GM12878 (cell line): ENCODE measurements at regions not wholly inside any gene's neighbourhood (a gene's known extent, or its start where the extent isn't known, plus 50 kb on each side); places are given as distances from the start of the nearest gene placed in this dataset.

Experiments
- ATAC-seq: fragments of 200-7000 bp; cut with Tn5 transposase; 3 replicates; pipeline ENCODE4 v1.9.1; 2020; ENCODE audit warnings: mild to moderate bottlenecking, moderate library complexity
- BruUV-seq: library from RNA; stranded (reverse); fragments of 400-500 nt; replicated peaks from 2 replicates; lab custom pipeline; 2021; lab: Mats Ljungman, UMichigan
- CTCF ChIA-PET: fragments of 300-600 bp; sonication (Branson Sonifier 250); formaldehyde crosslinking; extraction: SDS; loops from one replicate; lab custom pipeline; 2021; ENCODE audit warnings: inconsistent platforms; lab: Yijun Ruan, JAX
- POLR2A ChIA-PET: fragments of 350-600 bp; formaldehyde crosslinking; extraction: SDS; loops from one replicate; lab custom pipeline; 2021; ENCODE audit warnings: inconsistent platforms; lab: Charles Lee
- RAD21 ChIA-PET: fragments of 300-600 bp; sonication (Branson Sonifier 250); formaldehyde crosslinking; loops from one replicate; lab custom pipeline; 2023; ENCODE audit warnings: antibody characterized with exemption; ENCODE audit not compliant: unreplicated experiment; lab: Charles Lee
- SMC1A ChIA-PET: fragments of 300-600 bp; sonication (Branson Sonifier 250); formaldehyde crosslinking; loops from one replicate; lab custom pipeline; 2023; ENCODE audit not compliant: unreplicated experiment, uncharacterized antibody; lab: Charles Lee
- DNase-seq: peaks from one replicate; pipeline ENCODE4 v3.0.0-alpha.2; 2011; ENCODE audit warnings: low read depth, low spot score
- FAIRE-seq: peaks from 3 replicates; lab custom pipeline; 2011; peaks lifted over from hg19 to GRCh38; lab: Jason Lieb, UNC
- H2AFZ ChIP-seq: 2 replicates; pipeline ENCODE4 v1.6.0; 2011; ENCODE audit warnings: low read depth, low read length, control low read depth; ENCODE audit not compliant: control insufficient read depth
- H3K27ac ChIP-seq: 2 replicates; pipeline ENCODE4 v1.5.1; 2011; ENCODE audit warnings: control low read depth; ENCODE audit not compliant: control insufficient read depth, insufficient read depth
- H3K27me3 ChIP-seq, 2 experiments: replicated peaks in 1 of 2; 2 replicates each; pipeline versions ENCODE4 v1.6.0 to v1.6.1; 2011; ENCODE audit warnings: low read length in 1 of 2; ENCODE audit not compliant: control insufficient read depth in 2 of 2, insufficient read depth in 2 of 2
- H3K36me3 ChIP-seq, 2 experiments: 2 replicates each; pipeline ENCODE4 v1.5.1; 2011; ENCODE audit warnings: low read length in 1 of 2; ENCODE audit not compliant: control insufficient read depth in 2 of 2, insufficient read depth in 2 of 2
- H3K4me1 ChIP-seq: 2 replicates; pipeline ENCODE4 v1.6.1; 2011; ENCODE audit warnings: mild to moderate bottlenecking, low read length, moderate library complexity, mixed read lengths; ENCODE audit not compliant: control insufficient read depth, insufficient read depth
- H3K4me2 ChIP-seq: 2 replicates; pipeline ENCODE4 v1.6.0; 2011; ENCODE audit warnings: control low read depth; ENCODE audit not compliant: control insufficient read depth, insufficient read depth
- H3K4me3 ChIP-seq: fragments of 200-600 bp; sonication (generic); 2 replicates; pipeline ENCODE4 v1.5.1; 2016
- H3K79me2 ChIP-seq: 2 replicates; pipeline ENCODE4 v1.6.0; 2011; ENCODE audit warnings: low read length; ENCODE audit not compliant: control insufficient read depth, insufficient read depth
- H3K9ac ChIP-seq: 2 replicates; pipeline ENCODE4 v1.8.0; 2011; ENCODE audit warnings: low read length, control low read depth, mixed read lengths; ENCODE audit not compliant: control insufficient read depth, insufficient read depth
- H3K9me3 ChIP-seq: replicated peaks from 3 replicates; pipeline ENCODE4 v1.5.1; 2011; ENCODE audit warnings: mild to moderate bottlenecking, low read length; ENCODE audit not compliant: control insufficient read depth, insufficient read depth
- H4K20me1 ChIP-seq: 2 replicates; pipeline ENCODE4 v1.6.0; 2011; ENCODE audit not compliant: control insufficient read depth, insufficient read depth
- FOXK2 ChIP-seq: fragments of 450-650 bp; IDR thresholded peaks from 2 replicates; pipeline ENCODE4 v1.6.1; 2017; ENCODE audit warnings: mild to moderate bottlenecking, moderate library complexity
- KLF5 ChIP-seq: fragments of 450-650 bp; IDR thresholded peaks from 2 replicates; pipeline ENCODE4 v1.6.1; 2014; ENCODE audit warnings: mild to moderate bottlenecking; ENCODE audit not compliant: partially characterized antibody
- MEF2B ChIP-seq: fragments of 450-650 bp; IDR thresholded peaks from 2 replicates; pipeline ENCODE4 v1.6.1; 2018; ENCODE audit warnings: mild to moderate bottlenecking, moderate library complexity; ENCODE audit not compliant: partially characterized antibody, poor library complexity, severe bottlenecking
- NFYA ChIP-seq: IDR thresholded peaks from 2 replicates; pipeline ENCODE4 v1.6.1; 2011; ENCODE audit warnings: low read depth, mild to moderate bottlenecking, low read length, improper control_type of control experiment, borderline replicate concordance
- RCOR1 ChIP-seq: conservative IDR thresholded peaks from 2 replicates; pipeline ENCODE4 v1.6.1; 2012; ENCODE audit warnings: low read depth, low read length, improper control_type of control experiment
- WGBS: methylation state at CpG from one replicate; pipeline ENCODE4 v1.1.6; 2016; ENCODE audit warnings: low lambda C conversion rate; ENCODE audit not compliant: insufficient replicate concordance, insufficient coverage; ENCODE audit errors: missing lambda C conversion rate; 5-methylcytosine and 5-hydroxymethylcytosine counted together
- in situ Hi-C: fragments of 300-500 bp; cut with MboI; formaldehyde crosslinking; loops from 9 replicates; pipeline ENCODE4 v1.14.3; 2018; ENCODE audit warnings: mixed read lengths
- intact Hi-C: fragments of 100-400 bp; cut with micrococcal nuclease; formaldehyde crosslinking; loops from one replicate; pipeline ENCODE4 v1.14.2; 2022; ENCODE audit not compliant: unreplicated experiment
- TF ChIP-seq, protein P1 (sequence below): fragments of 450-650 bp; IDR thresholded peaks from 2 replicates; pipeline ENCODE4 v1.6.1; 2017; ENCODE audit warnings: mild to moderate bottlenecking, moderate library complexity
- TF ChIP-seq, protein P2 (sequence below): fragments of 450-650 bp; IDR thresholded peaks from 2 replicates; pipeline ENCODE4 v1.6.1; 2017; ENCODE audit warnings: low read depth, mild to moderate bottlenecking, moderate library complexity

DNA sequence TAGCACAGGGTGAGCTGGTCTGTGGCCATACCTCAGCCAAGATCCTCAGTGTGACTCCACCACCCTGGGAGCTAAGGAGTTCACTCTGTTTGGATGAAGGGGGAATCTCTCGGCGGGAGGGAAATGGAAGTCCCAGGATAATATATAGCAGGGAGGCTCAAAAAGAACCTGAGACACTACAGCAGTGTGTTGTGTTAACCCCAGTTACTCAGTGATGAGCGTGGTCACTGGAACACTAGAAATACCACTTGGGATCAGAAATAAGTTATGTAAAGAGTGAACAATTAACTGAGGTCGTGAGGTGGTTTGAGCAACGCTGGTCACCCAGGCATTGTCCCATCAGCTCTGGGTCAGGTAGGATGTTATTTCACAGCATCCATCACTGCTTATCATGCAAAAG, 59.3 kb upstream of the ADAMTS16 start:
- SMC1A ChIA-PET, result interaction anchor here (0.6 to 1.3 kb wide), 3 partner anchors 11 to 568 kb away, joined by 3 read pairs; no protein-coding TSS in a partner anchor
- H2AFZ ChIP-seq, result no peak overlapping the region
- H3K36me3 ChIP-seq, result no peaks in the 10 kb centered on the region
- H4K20me1 ChIP-seq, result no peaks in the 10 kb centered on the region
- CTCF ChIA-PET, result no interaction called here
- H3K4me2 ChIP-seq, result no peak overlapping the region
- H3K4me1 ChIP-seq, result no peaks in the 10 kb centered on the region
- no peak overlapping the region for H3K27ac ChIP-seq
- BruUV-seq, result no TSS peak
- H3K9me3 ChIP-seq, result no peaks in the 10 kb centered on the region
- DNase-seq (no peak), ATAC-seq (no peak), FAIRE-seq (no peak)
- no peak overlapping the region for H3K9ac ChIP-seq
- POLR2A ChIA-PET, result interaction anchor here (0.7 kb wide), 1 partner anchor 104 kb away, joined by 3 read pairs; no protein-coding TSS in a partner anchor
- no peak overlapping the region for H3K4me3 ChIP-seq
- intact Hi-C loops (no loop called here), in situ Hi-C loops (no loop called here)
- TF ChIP-seq KLF5, result no peak
- TF ChIP-seq, protein P1, sequence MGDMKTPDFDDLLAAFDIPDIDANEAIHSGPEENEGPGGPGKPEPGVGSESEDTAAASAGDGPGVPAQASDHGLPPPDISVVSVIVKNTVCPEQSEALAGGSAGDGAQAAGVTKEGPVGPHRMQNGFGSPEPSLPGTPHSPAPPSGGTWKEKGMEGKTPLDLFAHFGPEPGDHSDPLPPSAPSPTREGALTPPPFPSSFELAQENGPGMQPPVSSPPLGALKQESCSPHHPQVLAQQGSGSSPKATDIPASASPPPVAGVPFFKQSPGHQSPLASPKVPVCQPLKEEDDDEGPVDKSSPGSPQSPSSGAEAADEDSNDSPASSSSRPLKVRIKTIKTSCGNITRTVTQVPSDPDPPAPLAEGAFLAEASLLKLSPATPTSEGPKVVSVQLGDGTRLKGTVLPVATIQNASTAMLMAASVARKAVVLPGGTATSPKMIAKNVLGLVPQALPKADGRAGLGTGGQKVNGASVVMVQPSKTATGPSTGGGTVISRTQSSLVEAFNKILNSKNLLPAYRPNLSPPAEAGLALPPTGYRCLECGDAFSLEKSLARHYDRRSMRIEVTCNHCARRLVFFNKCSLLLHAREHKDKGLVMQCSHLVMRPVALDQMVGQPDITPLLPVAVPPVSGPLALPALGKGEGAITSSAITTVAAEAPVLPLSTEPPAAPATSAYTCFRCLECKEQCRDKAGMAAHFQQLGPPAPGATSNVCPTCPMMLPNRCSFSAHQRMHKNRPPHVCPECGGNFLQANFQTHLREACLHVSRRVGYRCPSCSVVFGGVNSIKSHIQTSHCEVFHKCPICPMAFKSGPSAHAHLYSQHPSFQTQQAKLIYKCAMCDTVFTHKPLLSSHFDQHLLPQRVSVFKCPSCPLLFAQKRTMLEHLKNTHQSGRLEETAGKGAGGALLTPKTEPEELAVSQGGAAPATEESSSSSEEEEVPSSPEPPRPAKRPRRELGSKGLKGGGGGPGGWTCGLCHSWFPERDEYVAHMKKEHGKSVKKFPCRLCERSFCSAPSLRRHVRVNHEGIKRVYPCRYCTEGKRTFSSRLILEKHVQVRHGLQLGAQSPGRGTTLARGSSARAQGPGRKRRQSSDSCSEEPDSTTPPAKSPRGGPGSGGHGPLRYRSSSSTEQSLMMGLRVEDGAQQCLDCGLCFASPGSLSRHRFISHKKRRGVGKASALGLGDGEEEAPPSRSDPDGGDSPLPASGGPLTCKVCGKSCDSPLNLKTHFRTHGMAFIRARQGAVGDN, result no peak
- no peak for TF ChIP-seq NFYA
- no peak for TF ChIP-seq RCOR1
- TF ChIP-seq MEF2B, result no peak
- TF ChIP-seq, protein P2, sequence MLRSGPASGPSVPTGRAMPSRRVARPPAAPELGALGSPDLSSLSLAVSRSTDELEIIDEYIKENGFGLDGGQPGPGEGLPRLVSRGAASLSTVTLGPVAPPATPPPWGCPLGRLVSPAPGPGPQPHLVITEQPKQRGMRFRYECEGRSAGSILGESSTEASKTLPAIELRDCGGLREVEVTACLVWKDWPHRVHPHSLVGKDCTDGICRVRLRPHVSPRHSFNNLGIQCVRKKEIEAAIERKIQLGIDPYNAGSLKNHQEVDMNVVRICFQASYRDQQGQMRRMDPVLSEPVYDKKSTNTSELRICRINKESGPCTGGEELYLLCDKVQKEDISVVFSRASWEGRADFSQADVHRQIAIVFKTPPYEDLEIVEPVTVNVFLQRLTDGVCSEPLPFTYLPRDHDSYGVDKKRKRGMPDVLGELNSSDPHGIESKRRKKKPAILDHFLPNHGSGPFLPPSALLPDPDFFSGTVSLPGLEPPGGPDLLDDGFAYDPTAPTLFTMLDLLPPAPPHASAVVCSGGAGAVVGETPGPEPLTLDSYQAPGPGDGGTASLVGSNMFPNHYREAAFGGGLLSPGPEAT, result no peak
- no peak for TF ChIP-seq FOXK2
- no peaks in the 10 kb centered on the region for H3K27me3 ChIP-seq
- RAD21 ChIA-PET, result interaction anchor here (0.6 kb wide), 1 partner anchor 115 kb away, joined by 3 read pairs; no protein-coding TSS in a partner anchor
- 26% methylated on average over 5 of the region's 5 CpGs for WGBS
- H3K79me2 ChIP-seq, result no peaks in the 10 kb centered on the region
